ENCODE measurements at regions not wholly inside any gene's neighbourhood (a gene's known extent, or its start where the extent isn't known, plus 50 kb on each side); places are given as distances from the start of the nearest gene placed in this dataset.

GRCh38 chr3:124268355-124268754, 276.4 kb upstream of the ROPN1 start:
- H3K4me3 ChIP-seq (ENCODE audit: low read depth, low read length), result no peak overlapping the region
- DNase-seq (ENCODE audit: low read depth), result no peak
- TF ChIP-seq, protein P1, sequence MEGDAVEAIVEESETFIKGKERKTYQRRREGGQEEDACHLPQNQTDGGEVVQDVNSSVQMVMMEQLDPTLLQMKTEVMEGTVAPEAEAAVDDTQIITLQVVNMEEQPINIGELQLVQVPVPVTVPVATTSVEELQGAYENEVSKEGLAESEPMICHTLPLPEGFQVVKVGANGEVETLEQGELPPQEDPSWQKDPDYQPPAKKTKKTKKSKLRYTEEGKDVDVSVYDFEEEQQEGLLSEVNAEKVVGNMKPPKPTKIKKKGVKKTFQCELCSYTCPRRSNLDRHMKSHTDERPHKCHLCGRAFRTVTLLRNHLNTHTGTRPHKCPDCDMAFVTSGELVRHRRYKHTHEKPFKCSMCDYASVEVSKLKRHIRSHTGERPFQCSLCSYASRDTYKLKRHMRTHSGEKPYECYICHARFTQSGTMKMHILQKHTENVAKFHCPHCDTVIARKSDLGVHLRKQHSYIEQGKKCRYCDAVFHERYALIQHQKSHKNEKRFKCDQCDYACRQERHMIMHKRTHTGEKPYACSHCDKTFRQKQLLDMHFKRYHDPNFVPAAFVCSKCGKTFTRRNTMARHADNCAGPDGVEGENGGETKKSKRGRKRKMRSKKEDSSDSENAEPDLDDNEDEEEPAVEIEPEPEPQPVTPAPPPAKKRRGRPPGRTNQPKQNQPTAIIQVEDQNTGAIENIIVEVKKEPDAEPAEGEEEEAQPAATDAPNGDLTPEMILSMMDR (IDR thresholded peaks at IDR 0.05; ENCODE audit: low read depth, low read length, missing control alignments), result no peak

GRCh38 chr3:124269619-124270018, 277.7 kb upstream of the ROPN1 start:
- H3K4me3 ChIP-seq (ENCODE audit: low read depth, low read length), result no peak overlapping the region
- no peak for DNase-seq (ENCODE audit: low read depth)
- TF ChIP-seq, protein P1 (IDR thresholded peaks at IDR 0.05; ENCODE audit: low read depth, low read length, missing control alignments), result no peak

DNA sequence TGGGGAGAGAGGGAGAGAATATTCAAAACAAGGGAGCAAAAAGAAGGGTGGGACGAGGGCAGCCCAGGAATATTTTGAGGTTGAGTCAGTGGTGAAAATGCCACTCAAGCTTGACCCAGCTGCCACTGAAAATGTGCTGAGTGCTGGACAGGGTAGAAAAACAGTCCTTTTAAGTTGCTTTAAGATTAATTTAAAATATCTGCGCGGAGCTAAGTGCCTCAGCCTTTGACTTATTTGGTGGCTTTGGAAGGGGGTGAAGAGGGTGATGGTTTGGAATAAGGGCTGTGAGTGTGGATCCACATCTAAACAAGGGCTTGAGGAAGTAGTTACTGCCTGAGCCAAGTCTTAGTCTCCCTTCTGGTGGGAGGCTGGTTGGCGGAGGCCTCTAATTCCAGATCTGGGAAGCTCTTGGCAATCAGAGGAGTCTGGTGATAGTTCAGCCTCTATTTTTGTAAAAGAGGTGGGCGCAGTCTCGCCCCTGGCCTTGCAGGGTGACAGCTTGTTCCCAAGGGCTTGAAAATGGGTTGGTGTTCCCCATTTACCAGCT, 280.8 kb upstream of the ROPN1 start:
- no peak overlapping the region for H3K4me3 ChIP-seq (ENCODE audit: low read depth, low read length)
- DNase-seq (ENCODE audit: low read depth), result no peak
- TF ChIP-seq, protein P1 (IDR thresholded peaks at IDR 0.05; ENCODE audit: low read depth, low read length, missing control alignments), result no peak

- H3K4me3 ChIP-seq (ENCODE audit: low read depth, low read length), result no peak overlapping the region
- TF ChIP-seq, protein P1 (IDR thresholded peaks at IDR 0.05; ENCODE audit: low read depth, low read length, missing control alignments), result no peak
- no peak for DNase-seq (ENCODE audit: low read depth)
Observed at GRCh38 chr3:124273651-124274050, 281.7 kb upstream of the ROPN1 start.

DNA sequence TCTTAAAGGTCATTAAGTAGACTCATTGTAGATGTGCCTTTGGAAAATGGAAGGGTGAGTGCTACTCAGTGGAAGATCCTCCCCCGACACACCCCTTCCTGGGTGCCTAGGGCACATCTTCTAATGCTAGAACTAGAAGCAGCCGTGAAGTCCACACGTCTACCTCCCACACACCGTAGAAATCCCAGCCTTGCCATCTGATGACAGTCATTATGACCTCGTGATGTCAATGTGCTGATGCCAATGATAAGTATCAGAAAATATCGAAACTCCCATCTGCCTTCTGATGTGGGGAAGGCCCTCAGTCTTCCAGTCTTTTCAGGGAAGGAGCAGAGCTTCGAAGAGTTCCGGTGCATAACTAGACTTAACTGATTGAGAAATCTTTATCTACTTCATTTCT, 282.1 kb upstream of the ROPN1 start:
- TF ChIP-seq, protein P1 (IDR thresholded peaks at IDR 0.05; ENCODE audit: low read depth, low read length, missing control alignments), result no peak
- no peak for DNase-seq (ENCODE audit: low read depth)
- H3K4me3 ChIP-seq (ENCODE audit: low read depth, low read length), result no peak overlapping the region

DNA sequence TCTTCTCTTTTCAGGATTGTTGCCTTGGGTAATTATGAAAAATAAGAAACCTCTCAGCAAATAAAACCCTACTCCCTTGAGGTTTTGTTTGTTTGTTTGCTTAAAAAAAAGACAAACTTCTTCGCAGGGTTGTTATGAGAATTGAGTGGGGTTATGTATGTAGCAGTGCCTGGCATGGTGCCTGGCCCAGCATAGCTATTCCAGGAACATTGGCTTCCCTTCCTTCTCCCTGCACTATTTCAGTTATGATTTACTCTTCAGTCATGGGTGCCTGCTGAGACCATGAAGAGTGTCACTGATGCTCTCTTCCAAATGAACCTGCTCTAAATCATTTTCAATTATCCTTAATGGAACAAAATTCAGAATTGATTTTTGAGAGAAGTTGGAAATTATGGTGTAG, 283.5 kb upstream of the ROPN1 start:
- no peak overlapping the region for H3K4me3 ChIP-seq (ENCODE audit: low read depth, low read length)
- DNase-seq (ENCODE audit: low read depth), result no peak
- TF ChIP-seq, protein P1 (IDR thresholded peaks at IDR 0.05; ENCODE audit: low read depth, low read length, missing control alignments), result no peak

GRCh38 chr3:124276133-124276532, 284.2 kb upstream of the ROPN1 start:
- TF ChIP-seq, protein P1 (IDR thresholded peaks at IDR 0.05; ENCODE audit: low read depth, low read length, missing control alignments), result no peak
- no peak for DNase-seq (ENCODE audit: low read depth)
- no peak overlapping the region for H3K4me3 ChIP-seq (ENCODE audit: low read depth, low read length)

Data from GM12864 (cell line).